ENCODE measurements at regions not wholly inside any gene's neighbourhood (a gene's known extent, or its start where the extent isn't known, plus 50 kb on each side); places are given as distances from the start of the nearest gene placed in this dataset.
"Not testable (repeated sequence)": the region's sequence is repeated elsewhere in the genome, so short reads cannot be mapped to it uniquely, and the experiment has no call there.

- DNase-seq: not testable (repeated sequence)
Measured at GRCh38 chr4:73671348-73671747, 51.1 kb upstream of the RASSF6 start.

DNA sequence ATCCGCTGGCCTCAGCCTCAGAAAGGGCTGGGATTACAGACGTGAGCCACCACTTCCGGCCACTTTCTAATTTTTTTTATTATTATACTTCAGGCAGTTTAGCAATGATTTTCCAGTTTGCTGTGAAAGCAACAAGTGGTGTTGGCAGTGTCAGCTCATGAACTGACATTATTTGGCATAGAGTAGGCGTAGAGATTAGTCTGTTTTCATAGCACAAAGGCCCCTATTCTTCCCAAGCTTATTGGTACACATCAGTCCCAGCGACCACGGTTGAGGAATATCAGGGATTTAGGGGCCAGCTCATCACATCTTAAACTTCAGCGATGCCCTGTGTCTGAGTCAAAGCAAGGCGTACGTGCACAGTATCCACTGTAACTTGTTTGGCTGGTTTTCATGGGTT is 53.0 kb upstream of the RASSF6 start:
- DNase-seq: no peak

- no peak for DNase-seq
Measured at GRCh38 chr4:73674451-73674919, 54.2 kb upstream of the RASSF6 start.

DNA sequence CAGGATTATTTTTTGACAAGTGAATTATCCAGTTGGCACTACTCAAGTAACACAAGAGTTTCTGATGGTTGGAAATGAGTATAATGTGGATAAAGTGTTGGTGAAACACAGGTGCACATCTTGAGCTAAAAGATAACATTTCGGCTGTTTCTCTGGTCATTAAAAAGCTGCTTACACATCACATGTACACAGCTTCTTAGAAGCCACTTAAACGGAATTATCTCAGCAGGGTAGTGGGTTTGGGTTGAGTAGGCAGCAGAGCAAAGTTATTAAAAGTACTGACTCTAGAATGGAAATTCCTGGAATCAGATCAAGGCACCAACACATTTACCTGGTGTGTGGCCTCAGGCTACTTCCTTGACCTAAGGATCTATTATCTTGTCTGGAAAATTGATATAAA is 55.4 kb upstream of the RASSF6 start:
- no peak for DNase-seq

DNA sequence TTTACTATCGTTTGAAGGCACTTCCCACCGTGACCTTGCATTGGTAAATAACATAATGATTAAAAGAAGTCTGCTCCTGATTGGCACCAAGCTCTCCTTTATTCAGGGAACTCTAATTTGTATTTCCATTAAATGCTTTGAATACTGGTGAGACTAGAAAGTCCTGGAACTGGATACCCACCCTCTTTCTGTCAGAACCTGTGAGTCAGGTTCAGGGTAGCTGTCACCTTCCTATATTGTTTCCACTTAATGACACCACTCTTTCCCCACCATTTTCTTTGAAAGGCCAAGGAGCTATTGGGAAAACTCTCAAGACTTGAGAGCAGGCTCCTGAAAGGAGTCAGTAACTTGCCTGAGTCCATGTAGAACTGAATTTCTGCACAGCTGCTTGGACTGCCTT is 55.9 kb upstream of the RASSF6 start:
- DNase-seq: no peak

GRCh38 chr4:73676861-73677323 is 56.7 kb upstream of the RASSF6 start:
- peak; percentile 33 for DNase-seq

DNA sequence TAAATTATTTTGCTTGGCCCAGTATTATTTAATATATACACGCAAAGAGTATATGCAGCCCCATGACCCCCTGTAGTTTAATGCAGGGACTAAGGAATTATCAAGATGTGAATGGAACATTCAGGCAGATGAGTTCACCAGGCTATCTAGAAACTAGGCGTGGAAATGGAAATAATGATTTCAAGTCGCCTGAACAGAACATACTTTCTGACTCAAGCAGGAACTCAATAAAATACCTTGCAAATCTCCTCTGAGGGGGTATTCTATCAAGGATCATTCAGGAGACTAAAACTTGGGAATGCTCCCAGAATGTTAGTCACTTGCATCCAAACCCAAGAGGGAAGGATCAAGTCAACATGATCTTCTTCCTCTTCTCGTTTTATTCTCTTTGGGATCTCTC is 59.6 kb upstream of the RASSF6 start:
- no peak for DNase-seq

GRCh38 chr4:73681776-73682175 is 58.6 kb upstream of the CXCL8 start:
- no peak for DNase-seq

DNA sequence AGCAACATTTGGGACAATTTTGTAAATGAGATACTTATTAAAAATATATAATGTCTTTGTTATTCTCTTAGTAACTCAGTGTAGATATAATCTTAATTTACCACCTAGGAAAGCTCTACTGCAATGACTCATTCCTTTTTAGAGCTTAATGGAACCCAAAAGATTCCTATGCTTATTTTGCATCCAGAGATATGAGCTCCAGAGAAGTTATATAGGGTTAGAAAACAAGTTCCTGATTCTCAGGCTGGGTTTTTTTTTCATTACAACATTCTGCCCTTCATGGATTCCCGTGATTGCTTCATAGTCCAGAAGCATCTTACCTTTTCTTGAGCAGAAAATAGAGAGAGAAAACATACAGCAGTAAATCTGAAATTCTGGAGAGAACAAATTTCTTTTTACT is 57.9 kb upstream of the CXCL8 start:
- no peak for DNase-seq

DNA sequence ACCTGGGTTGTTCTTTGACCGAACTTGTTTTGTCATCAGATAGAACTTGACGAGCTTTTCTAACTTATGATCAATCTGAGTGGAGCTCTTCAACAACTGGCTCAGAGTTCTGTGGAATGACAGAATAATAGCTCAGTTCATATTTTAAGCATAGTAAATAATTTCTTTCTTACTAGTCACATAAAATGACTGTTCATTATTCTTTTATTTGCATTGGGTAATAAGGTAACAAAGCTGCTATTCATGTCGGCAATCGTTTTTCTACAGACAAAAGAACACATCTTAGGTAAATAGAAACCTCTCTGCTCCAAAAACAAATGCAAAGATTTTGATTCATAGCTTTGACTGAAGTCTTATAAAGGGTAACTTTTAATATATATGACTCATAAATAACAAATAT is 57.3 kb upstream of the CXCL8 start:
- DNase-seq: no peak

GRCh38 chr4:73683456-73683855 is 56.9 kb upstream of the CXCL8 start:
- DNase-seq: no peak

- no peak for DNase-seq
Measured at GRCh38 chr4:73684097-73684496, 56.3 kb upstream of the CXCL8 start.

GRCh38 chr4:73685052-73685451 is 55.3 kb upstream of the CXCL8 start:
- no peak for DNase-seq

GRCh38 chr4:73687421-73687820 is 52.9 kb upstream of the CXCL8 start:
- DNase-seq: no peak

- DNase-seq: no peak
Measured at GRCh38 chr4:73690051-73690738, 50.2 kb upstream of the CXCL8 start.
